ENCODE measurements at regions not wholly inside any gene's neighbourhood (a gene's known extent, or its start where the extent isn't known, plus 50 kb on each side); places are given as distances from the start of the nearest gene placed in this dataset.

- Mint-ChIP-seq H3K27ac (no peak overlapping the region), H3K4me3 (no peak overlapping the region), H3K36me3 (no peaks in the 10 kb centered on the region), H3K27me3 (ENCODE audit: low read depth in 3 of 3) (peaks cover 0 to 2% (median 0%) of the 10 kb centered on the region in 3 donors), H3K4me1 (no peaks in the 10 kb centered on the region), H3K9me3 (no peaks in the 10 kb centered on the region)
- 100% methylated on average over 1 of the region's 4 CpGs for WGBS (ENCODE audit: insufficient coverage)
- no peak for TF ChIP-seq CTCF (IDR thresholded peaks at IDR 0.05)
- no peaks in the 10 kb centered on the region for H4K20me1 ChIP-seq (ENCODE audit: insufficient read depth, low read length)
- no peaks in the 10 kb centered on the region for H3K4me1 ChIP-seq (ENCODE audit: control insufficient read depth in 1 of 2, insufficient read depth in 2 of 2, low read length in 2 of 2)
- H3K9me3 ChIP-seq (replicated peaks in 1 of 2; ENCODE audit: control insufficient read depth in 1 of 2, insufficient read depth in 1 of 2, low read length in 2 of 2), result no peaks in the 10 kb centered on the region
- no peaks in the 10 kb centered on the region for H3K79me2 ChIP-seq (ENCODE audit: insufficient read depth, low read length)
- H3K9ac ChIP-seq (ENCODE audit: insufficient read depth, low read length, poor library complexity, severe bottlenecking), result no peak overlapping the region
- intact Hi-C loops (cut with micrococcal nuclease), result no loop called here
- H3K27me3 ChIP-seq (ENCODE audit: control insufficient read depth in 2 of 2, insufficient read depth in 2 of 2, low read length in 2 of 2), result no peaks in the 10 kb centered on the region
- H3K36me3 ChIP-seq (replicated peaks in 1 of 2; ENCODE audit: control insufficient read depth in 1 of 2, insufficient read depth in 2 of 2, low read length in 2 of 2), result no peaks in the 10 kb centered on the region
- no peak overlapping the region for H3K4me2 ChIP-seq (replicated peaks; ENCODE audit: extremely low read depth, low read length, poor library complexity, severe bottlenecking)
- H2AFZ ChIP-seq (ENCODE audit: insufficient read depth, low read depth, low read length, poor library complexity, severe bottlenecking), result no peak overlapping the region
- no peak overlapping the region for H3K27ac ChIP-seq (ENCODE audit: low read depth in 1 of 2, low read length in 2 of 2)
- DNase-seq, result no peak
- no peak overlapping the region for H3K4me3 ChIP-seq (replicated peaks in 1 of 3; ENCODE audit: low read depth in 2 of 3, low read length in 3 of 3)
Observed at GRCh38 chr6:84408028-84408427, 180.6 kb upstream of the CEP162 start.

GRCh38 chr6:84403545-84403944, 176.1 kb upstream of the CEP162 start:
- H3K4me3 Mint-ChIP-seq, result no peak overlapping the region
- no peaks in the 10 kb centered on the region for H4K20me1 ChIP-seq (ENCODE audit: insufficient read depth, low read length)
- no peaks in the 10 kb centered on the region for H3K4me1 ChIP-seq (ENCODE audit: control insufficient read depth in 1 of 2, insufficient read depth in 2 of 2, low read length in 2 of 2)
- H3K9me3 Mint-ChIP-seq, result peaks cover 0 to 4% (median 0%) of the 10 kb centered on the region in 7 donors
- H3K36me3 ChIP-seq (replicated peaks in 1 of 2; ENCODE audit: control insufficient read depth in 1 of 2, insufficient read depth in 2 of 2, low read length in 2 of 2), result no peaks in the 10 kb centered on the region
- H3K4me3 ChIP-seq (replicated peaks in 1 of 3; ENCODE audit: low read depth in 2 of 3, low read length in 3 of 3), result no peak overlapping the region
- H3K9ac ChIP-seq (ENCODE audit: insufficient read depth, low read length, poor library complexity, severe bottlenecking), result no peak overlapping the region
- no peaks in the 10 kb centered on the region for H3K36me3 Mint-ChIP-seq
- H3K4me1 Mint-ChIP-seq, result no peaks in the 10 kb centered on the region
- TF ChIP-seq CTCF (IDR thresholded peaks at IDR 0.05), result no peak
- H3K4me2 ChIP-seq (replicated peaks; ENCODE audit: extremely low read depth, low read length, poor library complexity, severe bottlenecking), result no peak overlapping the region
- peaks cover 0 to 1% (median 0%) of the 10 kb centered on the region in 3 donors for H3K27me3 Mint-ChIP-seq (ENCODE audit: low read depth in 3 of 3)
- no peaks in the 10 kb centered on the region for H3K27me3 ChIP-seq (ENCODE audit: control insufficient read depth in 2 of 2, insufficient read depth in 2 of 2, low read length in 2 of 2)
- H2AFZ ChIP-seq (ENCODE audit: insufficient read depth, low read depth, low read length, poor library complexity, severe bottlenecking), result no peak overlapping the region
- H3K79me2 ChIP-seq (ENCODE audit: insufficient read depth, low read length), result no peaks in the 10 kb centered on the region
- H3K27ac Mint-ChIP-seq, result no peak overlapping the region
- no peaks in the 10 kb centered on the region for H3K9me3 ChIP-seq (replicated peaks in 1 of 2; ENCODE audit: control insufficient read depth in 1 of 2, insufficient read depth in 1 of 2, low read length in 2 of 2)
- intact Hi-C loops (cut with micrococcal nuclease), result no loop called here
- DNase-seq, result no peak
- H3K27ac ChIP-seq (ENCODE audit: low read depth in 1 of 2, low read length in 2 of 2), result no peak overlapping the region
